Mammary epithelial cell (primary cell): ENCODE measurements at regions not wholly inside any gene's neighbourhood (a gene's known extent, or its start where the extent isn't known, plus 50 kb on each side); places are given as distances from the start of the nearest gene placed in this dataset.

ENCODE experiments used
- EZH2 ChIP-seq: IDR thresholded peaks from 2 replicates; pipeline ENCODE4 v1.6.1; 2012; ENCODE audit warnings: low read length, inconsistent platforms, borderline replicate concordance
- TF ChIP-seq, protein P1 (sequence below), 2 donors: IDR thresholded peaks in 1 of 2; conservative IDR thresholded peaks in 1 of 2; 2 replicates each; pipeline ENCODE4 v1.5.1; 2011 to 2012; ENCODE audit warnings: inconsistent platforms in 2 of 2, low read length in 2 of 2, mild to moderate bottlenecking in 2 of 2, control low read depth in 1 of 2, low read depth in 1 of 2; ENCODE audit not compliant: insufficient read depth in 1 of 2; ENCODE audit errors: extremely low read depth in 1 of 2

DNA sequence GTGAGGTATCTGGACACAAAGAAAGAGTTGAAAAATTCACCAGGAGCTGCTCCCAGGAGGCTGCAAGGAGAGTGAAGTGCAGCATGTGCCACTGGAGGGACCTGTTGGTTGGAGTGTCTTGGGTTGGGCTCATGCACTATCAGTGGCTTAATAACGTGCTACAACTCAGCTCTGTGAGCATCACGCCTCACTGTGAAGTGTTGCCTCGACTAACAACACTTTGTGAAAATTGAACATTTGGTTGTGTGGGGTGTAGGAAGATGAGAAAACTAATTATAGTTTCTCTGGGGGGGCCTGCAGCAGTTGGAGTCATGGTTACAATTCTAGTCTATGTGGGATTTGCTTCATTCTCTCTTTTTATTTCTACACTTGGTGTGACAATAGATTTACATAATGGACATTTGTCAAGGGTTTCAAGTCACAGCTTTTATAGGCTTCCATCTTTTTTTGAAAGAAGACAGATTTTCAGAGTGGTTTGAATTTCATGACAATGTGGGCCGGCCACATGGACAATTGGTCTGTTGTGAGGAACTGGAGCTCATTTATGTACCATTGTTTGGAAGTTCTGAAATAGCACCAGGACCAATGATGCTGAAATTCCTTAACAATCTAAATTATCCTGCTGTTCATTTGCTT lies 121.3 kb downstream of the RAMP3 start:
- TF ChIP-seq, protein P1, sequence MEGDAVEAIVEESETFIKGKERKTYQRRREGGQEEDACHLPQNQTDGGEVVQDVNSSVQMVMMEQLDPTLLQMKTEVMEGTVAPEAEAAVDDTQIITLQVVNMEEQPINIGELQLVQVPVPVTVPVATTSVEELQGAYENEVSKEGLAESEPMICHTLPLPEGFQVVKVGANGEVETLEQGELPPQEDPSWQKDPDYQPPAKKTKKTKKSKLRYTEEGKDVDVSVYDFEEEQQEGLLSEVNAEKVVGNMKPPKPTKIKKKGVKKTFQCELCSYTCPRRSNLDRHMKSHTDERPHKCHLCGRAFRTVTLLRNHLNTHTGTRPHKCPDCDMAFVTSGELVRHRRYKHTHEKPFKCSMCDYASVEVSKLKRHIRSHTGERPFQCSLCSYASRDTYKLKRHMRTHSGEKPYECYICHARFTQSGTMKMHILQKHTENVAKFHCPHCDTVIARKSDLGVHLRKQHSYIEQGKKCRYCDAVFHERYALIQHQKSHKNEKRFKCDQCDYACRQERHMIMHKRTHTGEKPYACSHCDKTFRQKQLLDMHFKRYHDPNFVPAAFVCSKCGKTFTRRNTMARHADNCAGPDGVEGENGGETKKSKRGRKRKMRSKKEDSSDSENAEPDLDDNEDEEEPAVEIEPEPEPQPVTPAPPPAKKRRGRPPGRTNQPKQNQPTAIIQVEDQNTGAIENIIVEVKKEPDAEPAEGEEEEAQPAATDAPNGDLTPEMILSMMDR (conservative IDR thresholded peaks at IDR 0.05 in 1 of 2, IDR thresholded peaks at IDR 0.05 in 1 of 2; ENCODE audit: extremely low read depth in 1 of 2, insufficient read depth in 1 of 2, low read depth in 1 of 2, low read length in 2 of 2) = no peak
- TF ChIP-seq EZH2 = no peak
